ENCODE measurements at regions not wholly inside any gene's neighbourhood (a gene's known extent, or its start where the extent isn't known, plus 50 kb on each side); places are given as distances from the start of the nearest gene placed in this dataset.

- H3K36me3 ChIP-seq (ENCODE audit: control insufficient read depth in 2 of 2, insufficient read depth in 2 of 2, low read length in 1 of 2): no peaks in the 10 kb centered on the region
- no peaks in the 10 kb centered on the region for H3K9me3 ChIP-seq (ENCODE audit: control insufficient read depth in 2 of 2, insufficient read depth in 1 of 2, low read depth in 1 of 2, low read length in 1 of 2)
- H3K27ac ChIP-seq (ENCODE audit: low read depth in 2 of 2, low read length in 1 of 2): no peak overlapping the region
- 83 to 84% methylated on average over 15 of the region's 15 CpGs for WGBS, 2 donors
- peaks cover 0 to 4% of the 10 kb centered on the region in 2 donors for H3K27me3 ChIP-seq (ENCODE audit: control insufficient read depth in 1 of 2, insufficient read depth in 2 of 2, low read length in 2 of 2)
- H3K4me3 ChIP-seq (ENCODE audit: low read depth in 1 of 2, low read length in 2 of 2): no peak overlapping the region
- H3K4me1 ChIP-seq (ENCODE audit: control insufficient read depth in 2 of 2, insufficient read depth in 2 of 2, low read length in 1 of 2): peaks cover 7 to 9% of the 10 kb centered on the region in 2 donors
These were observed 216.8 kb downstream of the TEX29 start for GRCh38 chr13:111537115-111537728.

- Histone ChIP-seq H3K27me3 (ENCODE audit: control insufficient read depth in 1 of 2, insufficient read depth in 2 of 2, low read length in 2 of 2) (peaks cover 0 to 4% of the 10 kb centered on the region in 2 donors), H3K36me3 (ENCODE audit: control insufficient read depth in 2 of 2, insufficient read depth in 2 of 2, low read length in 1 of 2) (no peaks in the 10 kb centered on the region), H3K4me1 (ENCODE audit: control insufficient read depth in 2 of 2, insufficient read depth in 2 of 2, low read length in 1 of 2) (peaks cover 7 to 9% of the 10 kb centered on the region in 2 donors), H3K9me3 (ENCODE audit: control insufficient read depth in 2 of 2, insufficient read depth in 1 of 2, low read depth in 1 of 2, low read length in 1 of 2) (no peaks in the 10 kb centered on the region), H3K27ac (ENCODE audit: low read depth in 2 of 2, low read length in 1 of 2) (no peak overlapping the region), H3K4me3 (ENCODE audit: low read depth in 1 of 2, low read length in 2 of 2) (no peak overlapping the region)
- WGBS, 2 donors: 49 to 72% methylated on average over 15 of the region's 15 CpGs
These were observed 217.5 kb downstream of the TEX29 start for GRCh38 chr13:111537843-111538499.

GRCh38 chr13:111539252-111539651 lies 218.8 kb downstream of the TEX29 start:
- no peaks in the 10 kb centered on the region for H3K36me3 ChIP-seq (ENCODE audit: control insufficient read depth in 2 of 2, insufficient read depth in 2 of 2, low read length in 1 of 2)
- H3K4me3 ChIP-seq (ENCODE audit: low read depth in 1 of 2, low read length in 2 of 2): no peak overlapping the region
- no peak overlapping the region for H3K27ac ChIP-seq (ENCODE audit: low read depth in 2 of 2, low read length in 1 of 2)
- peaks cover 7 to 9% of the 10 kb centered on the region in 2 donors for H3K4me1 ChIP-seq (ENCODE audit: control insufficient read depth in 2 of 2, insufficient read depth in 2 of 2, low read length in 1 of 2)
- H3K9me3 ChIP-seq (ENCODE audit: control insufficient read depth in 2 of 2, insufficient read depth in 1 of 2, low read depth in 1 of 2, low read length in 1 of 2): peaks cover 0 to 1% of the 10 kb centered on the region in 2 donors
- H3K27me3 ChIP-seq (ENCODE audit: control insufficient read depth in 1 of 2, insufficient read depth in 2 of 2, low read length in 2 of 2): peaks cover 0 to 4% of the 10 kb centered on the region in 2 donors
- 90% methylated on average over 12 of the region's 12 CpGs for WGBS, 2 donors

GRCh38 chr13:111539791-111540446 lies 219.5 kb downstream of the TEX29 start:
- no peak overlapping the region for H3K4me3 ChIP-seq (ENCODE audit: low read depth in 1 of 2, low read length in 2 of 2)
- H3K27ac ChIP-seq (ENCODE audit: low read depth in 2 of 2, low read length in 1 of 2): no peak overlapping the region
- peaks cover 7 to 9% of the 10 kb centered on the region in 2 donors for H3K4me1 ChIP-seq (ENCODE audit: control insufficient read depth in 2 of 2, insufficient read depth in 2 of 2, low read length in 1 of 2)
- 81 to 85% methylated on average over 17 of the region's 17 CpGs for WGBS, 2 donors
- peaks cover 0 to 4% of the 10 kb centered on the region in 2 donors for H3K9me3 ChIP-seq (ENCODE audit: control insufficient read depth in 2 of 2, insufficient read depth in 1 of 2, low read depth in 1 of 2, low read length in 1 of 2)
- no peaks in the 10 kb centered on the region for H3K36me3 ChIP-seq (ENCODE audit: control insufficient read depth in 2 of 2, insufficient read depth in 2 of 2, low read length in 1 of 2)
- no peaks in the 10 kb centered on the region for H3K27me3 ChIP-seq (ENCODE audit: control insufficient read depth in 1 of 2, insufficient read depth in 2 of 2, low read length in 2 of 2)

- WGBS, 2 donors: 84 to 89% methylated on average over 10 of the region's 10 CpGs
- no peaks in the 10 kb centered on the region for H3K27me3 ChIP-seq (ENCODE audit: control insufficient read depth in 1 of 2, insufficient read depth in 2 of 2, low read length in 2 of 2)
- H3K4me1 ChIP-seq (ENCODE audit: control insufficient read depth in 2 of 2, insufficient read depth in 2 of 2, low read length in 1 of 2): peaks cover 7 to 9% of the 10 kb centered on the region in 2 donors
- peaks cover 0 to 4% of the 10 kb centered on the region in 2 donors for H3K9me3 ChIP-seq (ENCODE audit: control insufficient read depth in 2 of 2, insufficient read depth in 1 of 2, low read depth in 1 of 2, low read length in 1 of 2)
- H3K27ac ChIP-seq (ENCODE audit: low read depth in 2 of 2, low read length in 1 of 2): no peak overlapping the region
- no peaks in the 10 kb centered on the region for H3K36me3 ChIP-seq (ENCODE audit: control insufficient read depth in 2 of 2, insufficient read depth in 2 of 2, low read length in 1 of 2)
- H3K4me3 ChIP-seq (ENCODE audit: low read depth in 1 of 2, low read length in 2 of 2): no peak overlapping the region
These were observed 220.0 kb downstream of the TEX29 start for GRCh38 chr13:111540486-111540885.

GRCh38 chr13:111541345-111541744 lies 220.9 kb downstream of the TEX29 start:
- H3K27ac ChIP-seq (ENCODE audit: low read depth in 2 of 2, low read length in 1 of 2): no peak overlapping the region
- 86% methylated on average over 11 of the region's 11 CpGs for whole genome bisulfite sequencing, 2 donors
- H3K9me3 ChIP-seq (ENCODE audit: control insufficient read depth in 2 of 2, insufficient read depth in 1 of 2, low read depth in 1 of 2, low read length in 1 of 2): peaks cover 0 to 4% of the 10 kb centered on the region in 2 donors
- no peak overlapping the region for H3K4me3 ChIP-seq (ENCODE audit: low read depth in 1 of 2, low read length in 2 of 2)
- H3K4me1 ChIP-seq (ENCODE audit: control insufficient read depth in 2 of 2, insufficient read depth in 2 of 2, low read length in 1 of 2): peaks cover 7 to 9% of the 10 kb centered on the region in 2 donors
- no peaks in the 10 kb centered on the region for H3K36me3 ChIP-seq (ENCODE audit: control insufficient read depth in 2 of 2, insufficient read depth in 2 of 2, low read length in 1 of 2)
- H3K27me3 ChIP-seq (ENCODE audit: control insufficient read depth in 1 of 2, insufficient read depth in 2 of 2, low read length in 2 of 2): no peaks in the 10 kb centered on the region

GRCh38 chr13:111541752-111542529 lies 221.5 kb downstream of the TEX29 start:
- peaks cover 6 to 9% of the 10 kb centered on the region in 2 donors for H3K4me1 ChIP-seq (ENCODE audit: control insufficient read depth in 2 of 2, insufficient read depth in 2 of 2, low read length in 1 of 2)
- no peaks in the 10 kb centered on the region for H3K27me3 ChIP-seq (ENCODE audit: control insufficient read depth in 1 of 2, insufficient read depth in 2 of 2, low read length in 2 of 2)
- peaks cover 0 to 4% of the 10 kb centered on the region in 2 donors for H3K9me3 ChIP-seq (ENCODE audit: control insufficient read depth in 2 of 2, insufficient read depth in 1 of 2, low read depth in 1 of 2, low read length in 1 of 2)
- no peaks in the 10 kb centered on the region for H3K36me3 ChIP-seq (ENCODE audit: control insufficient read depth in 2 of 2, insufficient read depth in 2 of 2, low read length in 1 of 2)
- no peak overlapping the region for H3K27ac ChIP-seq (ENCODE audit: low read depth in 2 of 2, low read length in 1 of 2)
- 83 to 84% methylated on average over 15 of the region's 15 CpGs for WGBS, 2 donors
- H3K4me3 ChIP-seq (ENCODE audit: low read depth in 1 of 2, low read length in 2 of 2): no peak overlapping the region

GRCh38 chr13:111542530-111543341 lies 222.3 kb downstream of the TEX29 start:
- Histone ChIP-seq H3K4me1 (ENCODE audit: control insufficient read depth in 2 of 2, insufficient read depth in 2 of 2, low read length in 1 of 2) (peaks cover under 1% of the 10 kb centered on the region in 2 donors), H3K4me3 (ENCODE audit: low read depth in 1 of 2, low read length in 2 of 2) (no peak overlapping the region), H3K36me3 (ENCODE audit: control insufficient read depth in 2 of 2, insufficient read depth in 2 of 2, low read length in 1 of 2) (no peaks in the 10 kb centered on the region), H3K27ac (ENCODE audit: low read depth in 2 of 2, low read length in 1 of 2) (no peak overlapping the region), H3K27me3 (ENCODE audit: control insufficient read depth in 1 of 2, insufficient read depth in 2 of 2, low read length in 2 of 2) (no peaks in the 10 kb centered on the region), H3K9me3 (ENCODE audit: control insufficient read depth in 2 of 2, insufficient read depth in 1 of 2, low read depth in 1 of 2, low read length in 1 of 2) (peaks cover 0 to 4% of the 10 kb centered on the region in 2 donors)
- WGBS, 2 donors: 83 to 84% methylated on average over 14 of the region's 14 CpGs

Data from esophagus (tissue), 2 donors.